ENCODE measurements at regions not wholly inside any gene's neighbourhood (a gene's known extent, or its start where the extent isn't known, plus 50 kb on each side); places are given as distances from the start of the nearest gene placed in this dataset.

GRCh38 chr12:20250761-20251160 is 117.6 kb upstream of the PDE3A start:
- BruUV-seq (replicated peaks), result no TSS peak
- Histone ChIP-seq H3K36me3 (ENCODE audit: control insufficient read depth in 1 of 2, insufficient read depth in 2 of 2, low read length in 2 of 2) (no peaks in the 10 kb centered on the region), H3K79me2 (ENCODE audit: insufficient read depth, low read length) (no peaks in the 10 kb centered on the region), H3K27me3 (ENCODE audit: insufficient read depth, low read length) (no peaks in the 10 kb centered on the region), H3K4me1 (ENCODE audit: control insufficient read depth in 1 of 2, insufficient read depth in 2 of 2, low read length in 2 of 2) (no peaks in the 10 kb centered on the region), H3K9ac (ENCODE audit: low read length) (no peak overlapping the region), H3K9me2 (ENCODE audit: insufficient read depth) (no peaks in the 10 kb centered on the region), H3K4me3 (replicated peaks in 1 of 2; ENCODE audit: low read depth in 1 of 2, low read length in 2 of 2) (no peak overlapping the region), H3K4me2 (ENCODE audit: low read length) (no peak overlapping the region), H4K20me1 (ENCODE audit: insufficient read depth) (no peaks in the 10 kb centered on the region), H3K27ac (ENCODE audit: low read depth, low read length) (no peak overlapping the region), H3K9me3 (ENCODE audit: control insufficient read depth in 1 of 2, insufficient read depth in 1 of 2, low read depth in 1 of 2, low read length in 2 of 2) (no peaks in the 10 kb centered on the region), H2AFZ (ENCODE audit: low read depth, low read length, poor library complexity, severe bottlenecking) (no peak overlapping the region)
- ChIA-PET RAD21 (ENCODE audit: low non-redundant PET in 1 of 2, low total read pairs in 2 of 2, uncharacterized antibody in 2 of 2, unreplicated experiment in 2 of 2) (no interaction called here), POLR2A (no interaction called here), CTCF (no interaction called here)
- no peak for DNase-seq (ENCODE audit: low read depth, low spot score)
- TF ChIP-seq ZBTB33 (IDR thresholded peaks at IDR 0.05; ENCODE audit: extremely low read depth, insufficient replicate concordance, low read length) (no peak), YY1 (IDR thresholded peaks at IDR 0.05; ENCODE audit: extremely low read depth, insufficient replicate concordance, low read depth, low read length) (no peak), ZFX (IDR thresholded peaks at IDR 0.05) (no peak), CEBPB (IDR thresholded peaks at IDR 0.05; ENCODE audit: low read depth) (no peak), JUND (IDR thresholded peaks at IDR 0.05) (no peak), SP1 (IDR thresholded peaks at IDR 0.05; ENCODE audit: low read depth) (no peak), RAD21 (IDR thresholded peaks at IDR 0.05; ENCODE audit: low read depth) (no peak), CBX3 (IDR thresholded peaks at IDR 0.05; ENCODE audit: low read depth) (no peak), CTCF (IDR thresholded peaks at IDR 0.05 in 2 of 3, conservative IDR thresholded peaks at IDR 0.05 in 1 of 3; ENCODE audit: borderline replicate concordance in 1 of 3, insufficient read depth in 1 of 3, low read depth in 2 of 3, low read length in 2 of 3) (no peak), REST (IDR thresholded peaks at IDR 0.05; ENCODE audit: low read depth) (no peak)
- no peak for ATAC-seq
- intact Hi-C loops (cut with micrococcal nuclease), result no loop called here
